ENCODE measurements at regions not wholly inside any gene's neighbourhood (a gene's known extent, or its start where the extent isn't known, plus 50 kb on each side); places are given as distances from the start of the nearest gene placed in this dataset.
A peak's percentile ranks its signal among the peaks of the same experiment; 100 is the strongest.
"Not testable (repeated sequence)": the region's sequence is repeated elsewhere in the genome, so short reads cannot be mapped to it uniquely, and the experiment has no call there.

GRCh38 chr12:58741226-58741625 lies 179.1 kb downstream of the LRIG3 start:
- H3K9me3 ChIP-seq (ENCODE audit: low read depth), result no peaks in the 10 kb centered on the region
- no peak overlapping the region for H3K27ac ChIP-seq
- no peaks in the 10 kb centered on the region for H3K4me1 ChIP-seq (ENCODE audit: low read depth)
- no peak for DNase-seq (ENCODE audit: low read depth in 1 of 2, low spot score in 1 of 2)
- no peaks in the 10 kb centered on the region for H3K36me3 ChIP-seq
- TF ChIP-seq, protein P1, sequence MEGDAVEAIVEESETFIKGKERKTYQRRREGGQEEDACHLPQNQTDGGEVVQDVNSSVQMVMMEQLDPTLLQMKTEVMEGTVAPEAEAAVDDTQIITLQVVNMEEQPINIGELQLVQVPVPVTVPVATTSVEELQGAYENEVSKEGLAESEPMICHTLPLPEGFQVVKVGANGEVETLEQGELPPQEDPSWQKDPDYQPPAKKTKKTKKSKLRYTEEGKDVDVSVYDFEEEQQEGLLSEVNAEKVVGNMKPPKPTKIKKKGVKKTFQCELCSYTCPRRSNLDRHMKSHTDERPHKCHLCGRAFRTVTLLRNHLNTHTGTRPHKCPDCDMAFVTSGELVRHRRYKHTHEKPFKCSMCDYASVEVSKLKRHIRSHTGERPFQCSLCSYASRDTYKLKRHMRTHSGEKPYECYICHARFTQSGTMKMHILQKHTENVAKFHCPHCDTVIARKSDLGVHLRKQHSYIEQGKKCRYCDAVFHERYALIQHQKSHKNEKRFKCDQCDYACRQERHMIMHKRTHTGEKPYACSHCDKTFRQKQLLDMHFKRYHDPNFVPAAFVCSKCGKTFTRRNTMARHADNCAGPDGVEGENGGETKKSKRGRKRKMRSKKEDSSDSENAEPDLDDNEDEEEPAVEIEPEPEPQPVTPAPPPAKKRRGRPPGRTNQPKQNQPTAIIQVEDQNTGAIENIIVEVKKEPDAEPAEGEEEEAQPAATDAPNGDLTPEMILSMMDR (IDR thresholded peaks at IDR 0.05; ENCODE audit: low read depth, low read length), result no peak
- no peak overlapping the region for H3K4me3 ChIP-seq
- no peaks in the 10 kb centered on the region for H3K27me3 ChIP-seq

DNA sequence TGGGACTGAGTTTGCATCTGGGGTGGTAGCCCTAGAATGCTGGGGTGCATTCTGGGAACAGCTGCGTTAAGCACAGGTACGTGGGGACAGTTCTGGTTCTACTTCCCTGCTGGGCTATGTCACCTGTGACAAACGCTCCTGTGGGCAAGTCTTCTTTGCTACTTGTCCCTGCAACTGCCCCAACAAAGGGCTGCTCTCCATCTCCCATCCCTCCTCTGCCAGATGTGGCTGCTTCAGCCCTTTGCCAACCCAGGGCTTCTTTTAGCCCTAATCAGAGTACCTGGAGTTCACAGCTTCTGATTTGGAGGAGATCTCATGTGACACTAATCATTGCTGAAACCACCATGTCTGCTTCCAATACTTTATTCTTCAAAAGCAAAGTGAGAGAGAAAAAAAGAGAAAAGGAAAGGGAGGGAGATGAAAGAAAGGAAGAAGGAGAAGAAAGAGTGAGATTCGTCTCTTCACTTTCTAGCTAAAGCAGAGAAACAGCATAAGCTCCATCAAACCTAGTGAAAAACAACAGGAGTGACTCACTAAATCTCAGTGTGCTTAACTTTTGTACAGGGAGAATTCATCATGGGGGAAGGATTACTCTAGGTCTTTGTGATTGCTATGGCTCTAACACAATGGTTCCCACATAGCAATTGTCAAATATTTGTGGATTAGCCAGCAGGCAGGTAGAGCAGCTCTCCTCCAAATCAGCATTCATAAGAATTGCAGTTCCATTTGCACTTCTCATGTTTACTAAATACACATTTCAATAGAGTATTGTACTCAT lies 174.8 kb downstream of the LRIG3 start:
- H3K27me3 ChIP-seq, result no peaks in the 10 kb centered on the region
- no peak overlapping the region for H3K27ac ChIP-seq
- TF ChIP-seq, protein P1 (IDR thresholded peaks at IDR 0.05; ENCODE audit: low read depth, low read length), result no peak
- DNase-seq (ENCODE audit: low read depth in 1 of 2, low spot score in 1 of 2), result no peak
- H3K9me3 ChIP-seq (ENCODE audit: low read depth), result no peaks in the 10 kb centered on the region
- H3K4me1 ChIP-seq (ENCODE audit: low read depth), result no peaks in the 10 kb centered on the region
- no peak overlapping the region for H3K4me3 ChIP-seq
- H3K36me3 ChIP-seq, result no peaks in the 10 kb centered on the region

GRCh38 chr12:58747533-58747932 lies 172.8 kb downstream of the LRIG3 start:
- TF ChIP-seq, protein P1 (IDR thresholded peaks at IDR 0.05; ENCODE audit: low read depth, low read length), result no peak
- no peak overlapping the region for H3K27ac ChIP-seq
- no peaks in the 10 kb centered on the region for H3K4me1 ChIP-seq (ENCODE audit: low read depth)

GRCh38 chr12:58750484-58750883 lies 169.8 kb downstream of the LRIG3 start:
- Histone ChIP-seq H3K27me3 (no peaks in the 10 kb centered on the region), H3K4me3 (no peak overlapping the region), H3K36me3 (no peaks in the 10 kb centered on the region), H3K27ac (no peak overlapping the region), H3K9me3 (ENCODE audit: low read depth) (no peaks in the 10 kb centered on the region), H3K4me1 (ENCODE audit: low read depth) (no peaks in the 10 kb centered on the region)
- TF ChIP-seq, protein P1 (IDR thresholded peaks at IDR 0.05; ENCODE audit: low read depth, low read length), result no peak
- DNase-seq (ENCODE audit: low read depth in 1 of 2, low spot score in 1 of 2), result peak in 1 of 2 donors; percentile 84

More at GRCh38 chr12:58747533-58747932, 172.8 kb downstream of the LRIG3 start:
- H3K27me3 ChIP-seq, result no peaks in the 10 kb centered on the region
- DNase-seq (ENCODE audit: low read depth in 1 of 2, low spot score in 1 of 2), result no peak
- H3K9me3 ChIP-seq (ENCODE audit: low read depth), result no peaks in the 10 kb centered on the region
- H3K4me3 ChIP-seq, result no peak overlapping the region
- H3K36me3 ChIP-seq, result no peaks in the 10 kb centered on the region

DNA sequence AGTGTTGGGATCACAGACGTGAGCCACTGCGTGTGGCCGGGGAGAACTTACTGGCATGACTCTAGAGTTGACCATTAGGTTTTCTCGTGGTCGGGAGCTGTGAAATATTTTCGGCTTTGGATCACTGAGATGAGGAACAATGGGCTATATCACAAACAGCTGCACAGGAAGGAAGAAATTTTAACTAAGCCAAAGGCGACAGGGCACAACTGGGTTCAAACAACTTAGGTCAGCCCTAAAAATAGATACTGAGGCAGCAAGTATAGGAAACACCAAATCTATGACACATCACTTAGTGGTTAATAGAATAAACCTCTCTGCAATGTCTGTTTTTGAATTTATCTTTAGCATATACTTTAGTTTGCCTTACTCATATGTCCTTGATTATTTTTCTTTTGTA lies 162.9 kb downstream of the LRIG3 start:
- DNase-seq (ENCODE audit: low read depth in 1 of 2, low spot score in 1 of 2), result peak in 1 of 2 donors; percentile 63
- Histone ChIP-seq H3K27me3 (no peaks in the 10 kb centered on the region), H3K36me3 (no peaks in the 10 kb centered on the region), H3K27ac (no peak overlapping the region), H3K4me3 (no peak overlapping the region), H3K9me3 (ENCODE audit: low read depth) (no peaks in the 10 kb centered on the region), H3K4me1 (ENCODE audit: low read depth) (no peaks in the 10 kb centered on the region)
- TF ChIP-seq, protein P1 (IDR thresholded peaks at IDR 0.05; ENCODE audit: low read depth, low read length), result no peak

GRCh38 chr12:58759745-58760144 lies 160.6 kb downstream of the LRIG3 start:
- not testable (repeated sequence) for DNase-seq (ENCODE audit: low read depth in 1 of 2, low spot score in 1 of 2); H3K36me3 ChIP-seq

More at GRCh38 chr12:58759745-58760144, 160.6 kb downstream of the LRIG3 start:
- not testable (repeated sequence) for H3K4me1 ChIP-seq (ENCODE audit: low read depth); H3K4me3 ChIP-seq; H3K9me3 ChIP-seq (ENCODE audit: low read depth); H3K27ac ChIP-seq; H3K27me3 ChIP-seq

Data from cardiac muscle cell (in vitro differentiated cells and primary cell).